OCI-LY7 (cell line): ENCODE measurements at regions not wholly inside any gene's neighbourhood (a gene's known extent, or its start where the extent isn't known, plus 50 kb on each side); places are given as distances from the start of the nearest gene placed in this dataset.

Experiments used
- BruUV-seq: library from RNA; stranded (reverse); fragments of 400-500 nt; replicated peaks from 2 replicates; lab custom pipeline; 2021; lab: Mats Ljungman, UMichigan
- CTCF ChIA-PET: fragments of 300-600 bp; sonication (Branson Sonifier 250); formaldehyde crosslinking; loops from one replicate; lab custom pipeline; 2022; ENCODE audit warnings: antibody characterized with exemption; ENCODE audit not compliant: unreplicated experiment; lab: Charles Lee
- POLR2A ChIA-PET: fragments of 300-600 bp; sonication (Branson Sonifier 250); formaldehyde crosslinking; loops from one replicate; lab custom pipeline; 2022; ENCODE audit warnings: antibody characterized with exemption; lab: Charles Lee
- DNase-seq: peaks from one replicate; pipeline ENCODE4 v3.0.0-alpha.2; 2015; ENCODE audit warnings: low spot score
- H2AFZ ChIP-seq: fragments of 200-600 bp; sonication (generic), shearing (Covaris generic); 2 replicates; pipeline ENCODE4 v1.6.1; 2014; ENCODE audit warnings: mild to moderate bottlenecking, antibody characterized with exemption, low read length, moderate library complexity
- H3K27ac ChIP-seq: fragments of 200-600 bp; sonication (generic); 2 replicates; pipeline ENCODE4 v1.5.1; 2014; ENCODE audit warnings: mixed run types, low read depth, mild to moderate bottlenecking, moderate library complexity, low read length, inconsistent platforms; ENCODE audit not compliant: poor library complexity, severe bottlenecking
- H3K36me3 ChIP-seq: fragments of 200-600 bp; sonication (generic); 2 replicates; pipeline ENCODE4 v1.6.1; 2014; ENCODE audit warnings: mild to moderate bottlenecking, antibody characterized with exemption, low read length, moderate library complexity, mixed read lengths; ENCODE audit not compliant: insufficient read depth
- H3K4me1 ChIP-seq: fragments of 200-600 bp; sonication (generic); 2 replicates; pipeline ENCODE4 v1.5.1; 2014; ENCODE audit warnings: mild to moderate bottlenecking, low read length; ENCODE audit not compliant: insufficient read depth, poor library complexity, severe bottlenecking
- H3K4me2 ChIP-seq: fragments of 200-600 bp; sonication (generic); 2 replicates; pipeline ENCODE4 v1.6.1; 2014; ENCODE audit warnings: mild to moderate bottlenecking, low read length
- H3K4me3 ChIP-seq: fragments of 200-600 bp; sonication (generic); 2 replicates; pipeline ENCODE4 v1.5.1; 2014; ENCODE audit warnings: mild to moderate bottlenecking, low read depth, low read length; ENCODE audit not compliant: poor library complexity, severe bottlenecking
- H3K79me2 ChIP-seq: fragments of 200-600 bp; sonication (generic); 2 replicates; pipeline ENCODE4 v1.6.1; 2016; ENCODE audit warnings: low read depth, mild to moderate bottlenecking, low read length, moderate library complexity, mixed read lengths; ENCODE audit not compliant: insufficient read depth
- H3K9me2 ChIP-seq: fragments of 200-600 bp; sonication (generic); 2 replicates; pipeline ENCODE4 v1.6.1; 2016; ENCODE audit warnings: mild to moderate bottlenecking, low read length, mixed read lengths; ENCODE audit not compliant: insufficient read depth
- H3K9me3 ChIP-seq: fragments of 200-600 bp; sonication (generic); 2 replicates; pipeline ENCODE4 v1.6.1; 2014; ENCODE audit warnings: mild to moderate bottlenecking, mixed run types, low read length, mixed read lengths
- H4K20me1 ChIP-seq: fragments of 200-600 bp; sonication (generic); 2 replicates; pipeline ENCODE4 v1.6.1; 2014; ENCODE audit warnings: mild to moderate bottlenecking, antibody characterized with exemption, low read length, moderate library complexity, mixed read lengths; ENCODE audit not compliant: insufficient read depth
- EZH2phosphoT487 ChIP-seq: fragments of 200-600 bp; sonication (generic); IDR thresholded peaks from 2 replicates; pipeline ENCODE4 v1.6.1; 2018; ENCODE audit warnings: low read depth, borderline replicate concordance, mild to moderate bottlenecking, mixed run types, antibody characterized with exemption, low read length, moderate library complexity, mixed read lengths
- intact Hi-C: fragments of 100-400 bp; cut with micrococcal nuclease; formaldehyde crosslinking; loops from one replicate; pipeline ENCODE4 v1.10.0; 2022; ENCODE audit not compliant: unreplicated experiment
- TF ChIP-seq, protein P1 (sequence below): fragments of 200-600 bp; sonication (generic); conservative IDR thresholded peaks from 2 replicates; pipeline ENCODE4 v1.5.1; 2014; ENCODE audit warnings: mild to moderate bottlenecking, antibody characterized with exemption, low read length, moderate library complexity, mixed read lengths

DNA sequence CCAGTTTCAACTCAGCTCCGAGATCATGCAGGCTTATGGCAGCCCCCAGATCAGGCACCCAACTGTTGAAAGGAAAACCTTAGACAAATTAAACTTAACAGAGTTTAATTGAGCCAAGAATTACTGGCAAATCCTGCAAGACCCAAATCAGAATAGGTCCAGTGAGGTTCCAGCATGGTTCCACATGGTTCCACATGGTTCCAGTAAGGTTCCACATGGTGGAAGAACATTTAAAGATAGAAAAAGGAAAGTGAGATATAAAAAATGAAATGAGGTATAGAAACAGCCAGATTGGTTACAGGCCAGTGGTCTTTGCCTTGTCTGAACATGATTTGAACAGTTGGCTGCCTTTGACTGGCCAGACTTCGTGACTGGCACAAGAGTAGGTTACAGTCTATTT is 288.8 kb upstream of the LRRC7 start:
- no TSS peak for BruUV-seq
- DNase-seq = no peak
- Histone ChIP-seq H2AFZ (no peak overlapping the region), H3K4me2 (no peak overlapping the region), H3K4me3 (no peak overlapping the region), H4K20me1 (no peaks in the 10 kb centered on the region), H3K4me1 (no peaks in the 10 kb centered on the region), H3K9me3 (no peaks in the 10 kb centered on the region), H3K27ac (no peak overlapping the region), H3K79me2 (no peaks in the 10 kb centered on the region), H3K36me3 (no peaks in the 10 kb centered on the region), H3K9me2 (no peaks in the 10 kb centered on the region)
- TF ChIP-seq, protein P1, sequence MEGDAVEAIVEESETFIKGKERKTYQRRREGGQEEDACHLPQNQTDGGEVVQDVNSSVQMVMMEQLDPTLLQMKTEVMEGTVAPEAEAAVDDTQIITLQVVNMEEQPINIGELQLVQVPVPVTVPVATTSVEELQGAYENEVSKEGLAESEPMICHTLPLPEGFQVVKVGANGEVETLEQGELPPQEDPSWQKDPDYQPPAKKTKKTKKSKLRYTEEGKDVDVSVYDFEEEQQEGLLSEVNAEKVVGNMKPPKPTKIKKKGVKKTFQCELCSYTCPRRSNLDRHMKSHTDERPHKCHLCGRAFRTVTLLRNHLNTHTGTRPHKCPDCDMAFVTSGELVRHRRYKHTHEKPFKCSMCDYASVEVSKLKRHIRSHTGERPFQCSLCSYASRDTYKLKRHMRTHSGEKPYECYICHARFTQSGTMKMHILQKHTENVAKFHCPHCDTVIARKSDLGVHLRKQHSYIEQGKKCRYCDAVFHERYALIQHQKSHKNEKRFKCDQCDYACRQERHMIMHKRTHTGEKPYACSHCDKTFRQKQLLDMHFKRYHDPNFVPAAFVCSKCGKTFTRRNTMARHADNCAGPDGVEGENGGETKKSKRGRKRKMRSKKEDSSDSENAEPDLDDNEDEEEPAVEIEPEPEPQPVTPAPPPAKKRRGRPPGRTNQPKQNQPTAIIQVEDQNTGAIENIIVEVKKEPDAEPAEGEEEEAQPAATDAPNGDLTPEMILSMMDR = no peak
- no peak for TF ChIP-seq EZH2phosphoT487
- ChIA-PET CTCF (no interaction called here), POLR2A (no interaction called here)
- intact Hi-C loops = no loop called here

DNA sequence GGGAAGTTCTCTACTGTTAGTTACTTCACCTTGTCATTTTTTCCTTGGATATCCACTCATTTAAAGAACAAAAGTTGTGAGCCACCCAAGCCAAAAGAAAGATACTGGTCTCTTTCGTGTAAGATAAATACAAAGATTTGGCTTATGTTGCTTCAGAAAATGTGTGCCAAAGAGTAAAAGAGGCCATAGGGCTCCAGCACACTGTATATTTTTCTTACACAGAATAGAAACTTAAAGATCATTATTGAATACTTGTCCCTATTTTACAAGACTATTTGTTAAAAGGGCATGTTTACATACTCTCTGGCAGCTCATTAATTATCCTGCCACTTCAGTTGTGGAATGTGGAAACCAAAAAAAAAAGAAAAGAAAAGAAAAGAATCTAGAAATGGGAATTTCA is 284.2 kb upstream of the LRRC7 start:
- H3K9me2 ChIP-seq = no peaks in the 10 kb centered on the region
- H3K27ac ChIP-seq = no peak overlapping the region
- intact Hi-C loops = no loop called here
- no peak for TF ChIP-seq EZH2phosphoT487
- TF ChIP-seq, protein P1 = no peak
- CTCF ChIA-PET = no interaction called here
- BruUV-seq = no TSS peak
- no peak overlapping the region for H3K4me2 ChIP-seq
- H3K36me3 ChIP-seq = no peaks in the 10 kb centered on the region
- no peak overlapping the region for H2AFZ ChIP-seq
- no peaks in the 10 kb centered on the region for H3K79me2 ChIP-seq
- no peaks in the 10 kb centered on the region for H3K4me1 ChIP-seq
- no peaks in the 10 kb centered on the region; the same call in 1 of the 2 replicates for H4K20me1 ChIP-seq
- no peaks in the 10 kb centered on the region for H3K9me3 ChIP-seq
- POLR2A ChIA-PET = interaction anchor here (0.7 kb wide), 1 partner anchor 39 kb away, joined by 4 read pairs; no protein-coding TSS in a partner anchor
- no peak for DNase-seq
- no peak overlapping the region for H3K4me3 ChIP-seq

DNA sequence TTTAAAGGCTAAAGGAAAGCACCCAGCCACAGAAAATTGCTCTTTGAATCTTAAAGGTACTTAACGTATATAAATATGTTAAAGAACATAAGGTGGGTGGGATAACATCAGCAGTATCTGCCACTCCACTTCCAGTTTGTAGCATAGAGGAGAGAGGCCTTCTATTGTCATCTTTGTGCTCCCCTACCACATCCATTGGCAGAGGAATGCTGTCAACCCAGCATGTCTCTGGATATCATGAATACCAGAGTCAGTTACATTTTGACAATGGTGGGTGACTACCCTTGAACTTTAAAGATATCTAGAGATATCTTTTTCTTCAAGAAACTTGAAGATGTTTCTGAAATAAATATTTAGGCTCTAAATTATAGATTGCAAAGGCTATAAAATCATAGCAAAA is 283.2 kb upstream of the LRRC7 start:
- no peak overlapping the region for H3K27ac ChIP-seq
- no peaks in the 10 kb centered on the region for H3K9me2 ChIP-seq
- H4K20me1 ChIP-seq = no peaks in the 10 kb centered on the region; the same call in 1 of the 2 replicates
- DNase-seq = no peak
- H3K36me3 ChIP-seq = no peaks in the 10 kb centered on the region
- no peaks in the 10 kb centered on the region for H3K4me1 ChIP-seq
- no peaks in the 10 kb centered on the region for H3K9me3 ChIP-seq
- no peak overlapping the region for H2AFZ ChIP-seq
- intact Hi-C loops = no loop called here
- BruUV-seq = no TSS peak
- ChIA-PET CTCF (no interaction called here), POLR2A (no interaction called here)
- H3K4me2 ChIP-seq = no peak overlapping the region
- H3K79me2 ChIP-seq = no peaks in the 10 kb centered on the region
- no peak overlapping the region for H3K4me3 ChIP-seq
- no peak for TF ChIP-seq EZH2phosphoT487
- TF ChIP-seq, protein P1 = no peak
